ENCODE measurements at regions not wholly inside any gene's neighbourhood (a gene's known extent, or its start where the extent isn't known, plus 50 kb on each side); places are given as distances from the start of the nearest gene placed in this dataset.

DNA sequence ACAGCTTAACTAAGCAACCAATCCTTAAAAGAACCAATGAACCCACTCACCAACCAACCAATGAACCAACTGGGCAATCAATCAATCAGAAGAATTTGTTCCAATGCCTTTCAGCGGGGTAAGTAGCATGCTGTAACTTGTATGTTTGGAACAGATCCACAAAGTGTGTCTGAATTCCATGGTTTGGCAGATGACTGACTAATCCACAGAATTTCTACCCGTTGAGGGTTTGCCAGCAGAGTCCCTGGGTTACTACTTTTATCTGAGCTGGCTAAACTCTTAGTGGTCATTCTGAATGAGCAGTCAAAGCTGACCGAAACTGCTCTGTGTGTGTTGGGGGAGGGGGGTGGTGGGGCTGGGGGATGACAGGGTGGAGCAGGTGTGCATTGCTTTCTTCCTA is 125.0 kb upstream of the JAG1 start:
- Mint-ChIP-seq H3K36me3 (ENCODE audit: low read depth) (peaks cover 5% of the 10 kb centered on the region), H3K4me3 (no peak overlapping the region), H3K27me3 (ENCODE audit: low read depth) (peaks cover 4% of the 10 kb centered on the region), H3K27ac (no peak overlapping the region), H3K9me3 (peaks cover 4% of the 10 kb centered on the region), H3K4me1 (peaks cover 5% of the 10 kb centered on the region)
- TF ChIP-seq, protein P1, sequence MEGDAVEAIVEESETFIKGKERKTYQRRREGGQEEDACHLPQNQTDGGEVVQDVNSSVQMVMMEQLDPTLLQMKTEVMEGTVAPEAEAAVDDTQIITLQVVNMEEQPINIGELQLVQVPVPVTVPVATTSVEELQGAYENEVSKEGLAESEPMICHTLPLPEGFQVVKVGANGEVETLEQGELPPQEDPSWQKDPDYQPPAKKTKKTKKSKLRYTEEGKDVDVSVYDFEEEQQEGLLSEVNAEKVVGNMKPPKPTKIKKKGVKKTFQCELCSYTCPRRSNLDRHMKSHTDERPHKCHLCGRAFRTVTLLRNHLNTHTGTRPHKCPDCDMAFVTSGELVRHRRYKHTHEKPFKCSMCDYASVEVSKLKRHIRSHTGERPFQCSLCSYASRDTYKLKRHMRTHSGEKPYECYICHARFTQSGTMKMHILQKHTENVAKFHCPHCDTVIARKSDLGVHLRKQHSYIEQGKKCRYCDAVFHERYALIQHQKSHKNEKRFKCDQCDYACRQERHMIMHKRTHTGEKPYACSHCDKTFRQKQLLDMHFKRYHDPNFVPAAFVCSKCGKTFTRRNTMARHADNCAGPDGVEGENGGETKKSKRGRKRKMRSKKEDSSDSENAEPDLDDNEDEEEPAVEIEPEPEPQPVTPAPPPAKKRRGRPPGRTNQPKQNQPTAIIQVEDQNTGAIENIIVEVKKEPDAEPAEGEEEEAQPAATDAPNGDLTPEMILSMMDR (IDR thresholded peaks at IDR 0.05; ENCODE audit: unreplicated experiment in 3 of 3) = no peak

DNA sequence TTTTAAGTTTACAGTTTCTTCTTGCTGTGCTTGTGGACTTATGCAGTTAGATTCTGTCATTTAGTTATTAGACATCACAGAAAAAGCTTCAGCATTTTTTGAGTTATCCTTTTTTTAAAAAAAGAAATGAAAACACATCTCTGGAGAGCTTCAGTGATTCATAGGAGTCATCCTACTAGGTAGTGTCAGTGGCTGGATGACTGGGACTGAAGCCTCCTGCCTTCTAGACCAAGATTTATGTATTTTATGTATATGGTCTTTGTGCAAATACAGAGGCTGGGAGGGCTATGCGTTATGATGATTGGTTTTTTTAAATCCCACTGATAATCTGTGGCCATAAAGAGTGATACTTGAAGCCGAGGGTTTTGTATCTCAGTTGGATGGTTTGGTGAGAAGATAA is 125.9 kb upstream of the JAG1 start:
- Mint-ChIP-seq H3K36me3 (ENCODE audit: low read depth) (peaks cover 5% of the 10 kb centered on the region), H3K27ac (no peak overlapping the region), H3K4me1 (peaks cover 5% of the 10 kb centered on the region), H3K4me3 (no peak overlapping the region), H3K27me3 (ENCODE audit: low read depth) (peaks cover 8% of the 10 kb centered on the region), H3K9me3 (peaks cover 4% of the 10 kb centered on the region)
- TF ChIP-seq, protein P1 (IDR thresholded peaks at IDR 0.05; ENCODE audit: unreplicated experiment in 3 of 3) = no peak

DNA sequence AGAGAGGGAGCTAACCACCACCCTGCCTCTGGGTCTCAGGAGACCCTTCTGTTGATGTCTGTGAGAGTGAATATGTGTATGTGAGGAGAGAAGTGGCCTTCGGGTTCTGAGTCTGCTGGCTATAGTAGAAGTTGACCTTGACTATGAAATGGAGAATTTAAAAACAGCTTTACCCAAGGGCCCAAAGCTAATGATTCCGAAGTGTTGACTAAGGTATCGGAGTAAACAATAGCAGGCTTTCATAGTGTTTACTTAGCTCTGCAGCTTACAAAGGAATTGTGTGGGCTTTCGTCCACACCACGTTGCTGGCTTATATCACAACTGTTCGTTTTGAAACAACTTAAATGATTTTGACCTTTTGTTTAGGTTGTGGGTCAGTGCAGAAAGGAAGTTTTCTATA is 126.5 kb upstream of the JAG1 start:
- H3K4me3 Mint-ChIP-seq = no peak overlapping the region
- TF ChIP-seq, protein P1 (IDR thresholded peaks at IDR 0.05; ENCODE audit: unreplicated experiment in 3 of 3) = no peak
- H3K4me1 Mint-ChIP-seq = peaks cover 6% of the 10 kb centered on the region
- peaks cover 5% of the 10 kb centered on the region for H3K36me3 Mint-ChIP-seq (ENCODE audit: low read depth)
- H3K9me3 Mint-ChIP-seq = peaks cover 4% of the 10 kb centered on the region
- H3K27ac Mint-ChIP-seq = no peak overlapping the region
- H3K27me3 Mint-ChIP-seq (ENCODE audit: low read depth) = peaks cover 8% of the 10 kb centered on the region

DNA sequence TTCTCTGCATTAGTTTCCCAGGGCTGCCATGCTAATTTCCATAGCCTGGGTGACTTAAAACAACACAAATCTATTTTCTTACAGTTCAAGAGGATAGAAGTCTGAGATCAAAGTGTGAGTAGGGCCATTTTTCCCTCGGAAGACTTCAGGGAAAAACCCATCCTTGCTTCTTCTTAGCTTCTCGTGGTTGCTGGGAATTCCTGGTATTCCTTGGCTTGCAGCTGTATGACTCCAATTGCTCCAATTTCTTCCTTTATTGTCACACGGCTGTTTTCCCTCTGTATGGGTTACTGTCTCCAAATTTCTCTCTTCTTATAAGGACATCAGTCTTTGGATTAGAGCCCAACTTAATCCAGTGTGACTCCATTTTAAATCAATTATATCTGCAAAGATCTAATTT is 128.4 kb upstream of the JAG1 start:
- TF ChIP-seq, protein P1 (IDR thresholded peaks at IDR 0.05; ENCODE audit: unreplicated experiment in 3 of 3) = no peak
- Mint-ChIP-seq H3K9me3 (peaks cover under 1% of the 10 kb centered on the region), H3K36me3 (ENCODE audit: low read depth) (no peaks in the 10 kb centered on the region), H3K27ac (no peak overlapping the region), H3K4me1 (peaks cover 7% of the 10 kb centered on the region), H3K4me3 (no peak overlapping the region), H3K27me3 (ENCODE audit: low read depth) (peaks cover 8% of the 10 kb centered on the region)

DNA sequence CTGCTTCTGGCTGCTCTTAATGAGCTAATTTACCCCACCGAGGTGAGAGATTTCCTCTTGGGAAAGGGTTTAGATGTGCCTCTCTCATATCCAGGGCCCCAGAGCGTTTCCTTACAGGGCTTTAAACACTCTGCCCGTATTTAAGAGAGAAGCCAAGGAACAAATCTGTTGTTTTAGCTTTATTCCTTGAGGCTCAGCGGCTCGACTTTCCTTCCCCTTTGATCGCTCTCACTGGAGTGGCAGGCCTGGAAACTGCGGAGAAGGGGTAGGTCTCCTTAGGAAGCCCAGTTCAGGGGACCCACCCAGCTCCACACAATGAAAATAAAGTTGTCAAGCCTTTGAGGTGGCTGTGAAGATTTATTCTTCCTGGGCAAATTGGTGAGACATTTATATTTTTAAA is 132.0 kb upstream of the JAG1 start:
- Mint-ChIP-seq H3K4me3 (no peak overlapping the region), H3K4me1 (peaks cover 7% of the 10 kb centered on the region), H3K9me3 (no peaks in the 10 kb centered on the region), H3K36me3 (ENCODE audit: low read depth) (no peaks in the 10 kb centered on the region), H3K27me3 (ENCODE audit: low read depth) (peaks cover 11% of the 10 kb centered on the region), H3K27ac (peak overlapping the region in 1 of 3 experiments; percentile 5)
- TF ChIP-seq, protein P1 (IDR thresholded peaks at IDR 0.05; ENCODE audit: unreplicated experiment in 3 of 3) = no peak

DNA sequence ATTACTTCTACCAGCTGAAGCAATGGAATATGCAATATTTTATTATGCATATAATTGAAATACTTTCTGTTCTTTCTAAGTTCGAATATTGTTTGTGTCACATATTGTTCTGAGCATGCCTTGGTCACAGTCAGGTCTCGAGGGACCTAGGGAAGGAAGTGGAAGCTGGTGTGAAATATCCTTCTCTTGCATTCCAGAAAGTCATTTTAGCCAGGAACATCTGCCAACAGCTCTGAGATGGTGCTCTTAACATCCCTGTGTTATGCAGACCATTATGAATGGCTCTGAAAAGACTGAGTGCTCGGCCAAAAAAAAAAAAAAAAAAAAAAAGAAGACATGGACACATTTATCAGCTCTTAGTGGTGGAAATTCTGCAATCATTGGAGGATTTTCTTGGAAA is 132.7 kb upstream of the JAG1 start:
- Mint-ChIP-seq H3K4me1 (peaks cover 7% of the 10 kb centered on the region), H3K27me3 (ENCODE audit: low read depth) (peaks cover 11% of the 10 kb centered on the region), H3K27ac (no peak overlapping the region), H3K4me3 (no peak overlapping the region), H3K9me3 (no peaks in the 10 kb centered on the region), H3K36me3 (ENCODE audit: low read depth) (no peaks in the 10 kb centered on the region)
- TF ChIP-seq, protein P1 (IDR thresholded peaks at IDR 0.05; ENCODE audit: unreplicated experiment in 3 of 3) = no peak

Data from nephron (organoid).